Activated CD4-positive, alpha-beta T cell treated with anti-CD3 and anti-CD28 coated beads for 36 hours (primary cell): ENCODE measurements at regions not wholly inside any gene's neighbourhood (a gene's known extent, or its start where the extent isn't known, plus 50 kb on each side); places are given as distances from the start of the nearest gene placed in this dataset.

Experiments used
- ATAC-seq: fragments of 200-7000 bp; cut with Tn5 transposase; one replicate; pipeline ENCODE4 v1.10.0; 2021; ENCODE audit warnings: mild to moderate bottlenecking, moderate library complexity
- CTCF ChIA-PET: fragments of 350-600 bp; sonication (Branson Sonifier 250); formaldehyde crosslinking; loops from one replicate; lab custom pipeline; 2021; ENCODE audit warnings: antibody characterized with exemption; lab: Charles Lee
- POLR2A ChIA-PET: fragments of 350-600 bp; sonication (Branson Sonifier 250); formaldehyde crosslinking; loops from one replicate; lab custom pipeline; 2021; ENCODE audit warnings: antibody characterized with exemption, inconsistent platforms; lab: Charles Lee
- DNase-seq: peaks from one replicate; pipeline ENCODE4 v3.0.0-alpha.2; 2020
- H3K27ac Mint-ChIP-seq: one replicate; pipeline ENCODE4 v1.8.0; 2021; ENCODE audit warnings: mixed read lengths
- H3K27me3 Mint-ChIP-seq: one replicate; pipeline ENCODE4 v1.8.0; 2021; ENCODE audit warnings: mixed read lengths
- H3K36me3 Mint-ChIP-seq: one replicate; pipeline ENCODE4 v1.8.0; 2021; ENCODE audit warnings: low read depth, mixed read lengths
- H3K4me1 Mint-ChIP-seq: one replicate; pipeline ENCODE4 v1.8.0; 2021; ENCODE audit warnings: mixed read lengths
- H3K4me3 Mint-ChIP-seq: one replicate; pipeline ENCODE4 v1.8.0; 2021; ENCODE audit warnings: mild to moderate bottlenecking, moderate library complexity, mixed read lengths
- H3K9me3 Mint-ChIP-seq: one replicate; pipeline ENCODE4 v1.8.0; 2021; ENCODE audit warnings: low read depth, mixed read lengths
- intact Hi-C, 2 experiments: fragments of 100-400 bp; cut with DNase I in 1 of 2; cut with micrococcal nuclease in 1 of 2; formaldehyde crosslinking; loops; one replicate each; pipeline versions ENCODE4 v1.14.2 to v1.15.1; 2022 to 2024; cut with DNase I, micrococcal nuclease

DNA sequence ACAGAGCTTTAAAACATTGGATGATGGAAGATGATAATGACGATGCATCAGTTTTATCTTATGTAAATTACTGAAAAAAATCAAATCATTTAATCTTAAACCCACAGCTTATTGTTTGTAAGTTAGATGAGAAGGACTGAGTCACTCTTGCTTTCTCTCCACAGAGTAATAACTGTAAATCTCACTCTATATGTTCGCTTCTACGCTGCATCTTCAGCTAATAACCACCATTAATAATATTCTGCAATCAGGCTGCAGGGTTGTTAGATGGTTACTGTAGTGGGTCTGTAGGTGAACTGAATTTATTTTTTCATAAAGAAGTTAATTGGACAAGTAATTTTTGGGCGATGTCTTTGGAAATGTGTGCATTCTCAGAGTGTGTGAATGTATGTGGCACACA is 260.0 kb downstream of the FAT3 start:
- Mint-ChIP-seq H3K27ac (no peak overlapping the region), H3K9me3 (no peaks in the 10 kb centered on the region), H3K4me3 (no peak overlapping the region), H3K27me3 (no peaks in the 10 kb centered on the region), H3K4me1 (no peaks in the 10 kb centered on the region), H3K36me3 (no peaks in the 10 kb centered on the region)
- intact Hi-C loops: no loop called here
- DNase-seq (no peak), ATAC-seq (no peak)
- ChIA-PET POLR2A (no interaction called here), CTCF (interaction anchor here (1.0 kb wide), 1 partner anchor 12 kb away, joined by 3 read pairs; no protein-coding TSS in a partner anchor)

DNA sequence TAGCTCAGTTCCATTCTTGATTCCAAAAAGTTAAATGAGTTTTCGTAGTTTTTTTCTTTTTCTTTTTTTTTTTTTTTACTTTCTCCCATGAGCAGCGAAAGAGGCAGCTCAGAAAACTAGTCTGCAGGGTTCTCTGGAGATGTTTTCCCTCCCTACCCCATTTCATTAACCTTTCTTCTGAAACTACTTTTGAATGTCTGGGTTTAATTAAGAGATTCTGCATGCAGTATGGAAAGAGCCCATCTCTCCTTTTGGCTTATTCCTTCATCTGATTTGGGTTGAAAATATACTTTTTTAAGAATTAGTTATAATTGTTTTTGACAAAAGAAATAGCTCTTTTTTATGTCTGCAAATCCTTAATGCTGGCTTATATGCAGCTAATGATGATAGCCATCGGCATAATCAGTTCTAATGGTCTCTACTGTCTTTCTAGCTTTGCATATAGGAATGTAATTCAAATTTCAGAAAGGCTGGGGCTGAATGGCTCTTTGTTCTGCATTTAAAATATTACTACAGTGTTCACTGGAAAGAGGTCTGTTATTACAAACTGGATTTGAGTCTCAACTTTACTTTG is 265.3 kb downstream of the FAT3 start:
- Mint-ChIP-seq H3K4me3 (no peak overlapping the region), H3K4me1 (no peaks in the 10 kb centered on the region), H3K27ac (no peak overlapping the region), H3K9me3 (no peaks in the 10 kb centered on the region), H3K27me3 (no peaks in the 10 kb centered on the region), H3K36me3 (no peaks in the 10 kb centered on the region)
- ChIA-PET POLR2A (no interaction called here), CTCF (no interaction called here)
- ATAC-seq (no peak), DNase-seq (no peak)
- intact Hi-C loops: no loop called here

DNA sequence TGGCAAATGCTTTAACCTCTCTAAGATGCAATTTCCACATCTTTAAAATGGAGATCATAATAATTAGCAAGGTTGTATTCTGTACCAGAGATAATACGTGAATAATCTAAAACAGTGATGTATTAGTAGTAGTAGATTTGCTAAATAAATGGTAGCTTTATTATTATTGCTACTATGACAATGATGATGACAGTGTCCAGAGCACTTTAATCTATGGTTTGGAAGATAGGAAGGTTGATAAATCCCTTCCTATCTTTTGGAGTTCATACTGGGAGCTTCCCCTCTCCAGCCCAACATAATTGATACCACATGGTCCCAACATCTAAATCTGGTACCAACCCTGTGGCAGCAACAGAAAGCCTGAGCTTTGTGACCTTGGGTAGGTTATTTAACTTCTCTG is 267.8 kb downstream of the FAT3 start:
- no peak for ATAC-seq
- CTCF ChIA-PET: interaction anchor here (0.7 kb wide), 1 partner anchor 324 kb away, joined by 3 read pairs; no protein-coding TSS in a partner anchor
- Mint-ChIP-seq H3K4me3 (no peak overlapping the region), H3K27me3 (no peaks in the 10 kb centered on the region), H3K36me3 (no peaks in the 10 kb centered on the region), H3K27ac (no peak overlapping the region), H3K9me3 (no peaks in the 10 kb centered on the region), H3K4me1 (no peaks in the 10 kb centered on the region)
- DNase-seq: no peak
- POLR2A ChIA-PET: no interaction called here
- intact Hi-C loops: no loop called here

DNA sequence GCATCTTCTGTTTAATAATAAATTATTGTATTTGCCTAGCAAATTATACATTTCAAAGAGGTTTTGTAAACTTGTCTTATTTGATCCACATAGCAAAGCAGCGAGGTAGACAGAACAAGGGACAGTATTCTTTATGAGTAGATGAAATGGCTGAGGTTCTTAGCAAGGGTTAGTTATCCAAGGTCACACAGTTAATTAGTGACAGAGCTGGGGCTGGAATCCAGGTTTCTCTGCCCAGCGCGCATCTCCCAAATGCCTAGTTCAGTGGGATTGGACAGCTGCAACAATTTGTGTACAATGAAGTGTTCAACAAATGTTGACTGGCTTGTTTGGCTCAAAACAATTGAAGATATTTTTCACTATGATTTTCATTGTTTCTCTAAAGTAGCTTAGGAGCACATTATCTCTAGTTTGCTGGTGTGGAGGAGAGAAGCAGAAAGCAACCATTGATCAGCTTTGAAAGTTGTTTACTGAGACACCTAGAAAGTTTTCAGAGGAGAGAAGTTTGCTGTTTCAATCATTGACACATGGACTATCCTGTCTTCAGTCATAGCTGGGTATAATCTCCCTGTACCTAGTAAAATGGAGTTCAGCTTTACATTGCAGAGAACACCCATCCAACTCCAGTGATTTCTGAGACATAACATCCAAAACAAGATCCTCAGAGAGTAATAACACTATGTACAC is 270.6 kb downstream of the FAT3 start:
- no peak overlapping the region for H3K27ac Mint-ChIP-seq
- H3K4me1 Mint-ChIP-seq: no peaks in the 10 kb centered on the region
- POLR2A ChIA-PET: interaction anchor here (0.6 kb wide), 1 partner anchor 99 kb away, joined by 3 read pairs; no protein-coding TSS in a partner anchor
- intact Hi-C loops: no loop called here
- no peak for ATAC-seq
- no peak for DNase-seq
- no peaks in the 10 kb centered on the region for H3K27me3 Mint-ChIP-seq
- no peak overlapping the region for H3K4me3 Mint-ChIP-seq
- no peaks in the 10 kb centered on the region for H3K36me3 Mint-ChIP-seq
- CTCF ChIA-PET: no interaction called here
- H3K9me3 Mint-ChIP-seq: no peaks in the 10 kb centered on the region

DNA sequence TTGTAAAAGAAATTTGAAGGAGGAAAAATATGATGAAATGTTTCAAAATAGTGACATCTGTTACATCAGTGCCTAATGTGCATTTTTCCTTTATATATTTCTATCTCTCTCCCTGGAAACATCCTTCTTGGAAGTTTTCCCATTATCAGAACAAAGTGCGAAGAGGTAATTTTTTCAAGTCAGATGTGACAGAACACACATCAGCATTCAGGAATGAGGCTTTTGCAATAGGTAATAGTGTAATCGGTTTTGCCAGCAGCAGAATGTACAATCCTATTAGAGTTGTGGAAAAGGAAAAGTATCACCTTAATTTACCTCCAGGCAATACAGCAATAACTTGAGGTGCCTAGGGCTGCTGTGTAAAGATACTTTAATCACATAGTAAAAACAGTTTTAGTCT is 275.8 kb downstream of the FAT3 start:
- no peak overlapping the region for H3K27ac Mint-ChIP-seq
- H3K4me1 Mint-ChIP-seq: no peaks in the 10 kb centered on the region
- no peak for ATAC-seq
- H3K9me3 Mint-ChIP-seq: no peaks in the 10 kb centered on the region
- H3K4me3 Mint-ChIP-seq: no peak overlapping the region
- no peak for DNase-seq
- intact Hi-C loops: no loop called here
- no peaks in the 10 kb centered on the region for H3K27me3 Mint-ChIP-seq
- CTCF ChIA-PET: no interaction called here
- no peaks in the 10 kb centered on the region for H3K36me3 Mint-ChIP-seq
- POLR2A ChIA-PET: no interaction called here

DNA sequence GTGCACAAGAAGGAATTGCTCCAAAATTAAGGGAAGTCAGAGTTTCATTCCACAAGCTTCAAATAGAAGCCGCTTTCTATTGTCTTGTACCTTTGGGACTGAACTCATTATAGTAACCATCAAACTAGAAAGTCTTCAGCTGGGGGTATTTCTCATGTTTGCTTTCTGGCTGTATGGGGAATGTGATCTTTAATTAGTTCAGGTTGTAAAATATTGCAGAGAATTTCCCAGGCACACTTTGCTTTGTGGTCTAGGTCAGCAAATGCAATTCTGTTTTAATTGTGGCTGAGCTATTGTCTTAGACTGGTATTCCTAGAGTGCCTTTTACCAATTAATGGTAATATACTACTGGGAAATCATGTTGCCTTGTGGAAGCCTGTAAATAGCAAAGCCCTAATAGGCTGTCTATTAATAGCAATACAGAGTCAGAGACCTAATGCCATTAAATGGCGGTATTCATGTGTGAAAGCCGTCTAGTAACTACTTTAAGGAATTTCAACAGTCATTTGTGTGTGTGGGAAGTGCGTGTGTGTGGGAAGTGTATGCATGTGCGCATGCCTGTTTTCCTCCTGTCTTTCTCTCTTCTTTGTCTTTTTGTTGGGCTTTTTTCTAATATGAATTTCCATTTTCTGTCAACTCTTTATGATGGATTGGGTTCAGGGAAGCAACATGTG is 276.6 kb downstream of the FAT3 start:
- ChIA-PET POLR2A (no interaction called here), CTCF (interaction anchor here (0.6 kb wide), 1 partner anchor 262 kb away, joined by 3 read pairs; no protein-coding TSS in a partner anchor)
- Mint-ChIP-seq H3K36me3 (no peaks in the 10 kb centered on the region), H3K9me3 (no peaks in the 10 kb centered on the region), H3K4me1 (no peaks in the 10 kb centered on the region), H3K27me3 (no peaks in the 10 kb centered on the region), H3K4me3 (no peak overlapping the region), H3K27ac (no peak overlapping the region)
- DNase-seq: no peak
- ATAC-seq: no peak
- intact Hi-C loops: no loop called here

DNA sequence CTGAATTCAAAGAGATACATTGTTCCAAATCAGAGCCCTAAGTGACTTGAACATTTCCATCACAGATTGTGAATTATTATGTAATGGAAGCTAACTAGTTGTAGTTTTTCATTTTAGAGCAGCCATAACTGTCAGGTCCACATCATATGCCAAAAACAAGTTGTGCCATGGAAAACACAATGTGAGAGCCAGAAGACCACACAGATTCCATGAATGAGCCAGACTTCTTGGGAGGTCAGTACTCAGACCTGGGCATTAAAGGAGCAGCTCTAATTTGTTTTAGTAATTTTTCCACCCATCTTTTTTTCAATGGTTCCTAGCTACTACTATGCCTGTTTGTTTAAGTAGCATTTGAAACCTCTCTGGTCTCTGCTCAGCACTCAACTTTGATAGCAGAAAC is 279.4 kb downstream of the FAT3 start:
- POLR2A ChIA-PET: no interaction called here
- intact Hi-C loops: no loop called here
- DNase-seq: no peak
- H3K36me3 Mint-ChIP-seq: no peaks in the 10 kb centered on the region
- CTCF ChIA-PET: no interaction called here
- no peak overlapping the region for H3K27ac Mint-ChIP-seq
- no peak overlapping the region for H3K4me3 Mint-ChIP-seq
- H3K9me3 Mint-ChIP-seq: no peaks in the 10 kb centered on the region
- H3K27me3 Mint-ChIP-seq: no peaks in the 10 kb centered on the region
- no peak for ATAC-seq
- no peaks in the 10 kb centered on the region for H3K4me1 Mint-ChIP-seq

DNA sequence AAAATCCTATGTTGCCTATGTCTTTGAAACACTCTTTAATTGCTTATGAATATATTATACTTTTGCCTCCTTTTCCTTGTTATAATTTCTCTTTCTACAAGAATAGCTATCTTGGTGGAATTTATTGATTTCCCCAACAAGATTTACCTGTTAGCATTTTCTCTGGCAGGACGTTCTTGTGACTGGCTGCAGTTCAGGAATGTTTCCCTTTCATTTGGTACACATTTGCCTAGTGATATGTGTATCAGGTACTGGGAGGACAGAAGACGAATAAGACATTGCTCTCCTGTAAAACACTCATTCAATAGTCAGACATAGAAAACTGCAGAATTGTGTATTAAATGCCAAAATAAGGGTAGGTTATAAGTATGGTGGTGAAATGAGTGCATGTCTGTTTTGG is 279.9 kb downstream of the FAT3 start:
- Mint-ChIP-seq H3K27ac (no peak overlapping the region), H3K4me1 (no peaks in the 10 kb centered on the region), H3K9me3 (no peaks in the 10 kb centered on the region), H3K4me3 (no peak overlapping the region), H3K27me3 (no peaks in the 10 kb centered on the region), H3K36me3 (no peaks in the 10 kb centered on the region)
- DNase-seq (no peak), ATAC-seq (no peak)
- POLR2A ChIA-PET: no interaction called here
- CTCF ChIA-PET: no interaction called here
- intact Hi-C loops: no loop called here

DNA sequence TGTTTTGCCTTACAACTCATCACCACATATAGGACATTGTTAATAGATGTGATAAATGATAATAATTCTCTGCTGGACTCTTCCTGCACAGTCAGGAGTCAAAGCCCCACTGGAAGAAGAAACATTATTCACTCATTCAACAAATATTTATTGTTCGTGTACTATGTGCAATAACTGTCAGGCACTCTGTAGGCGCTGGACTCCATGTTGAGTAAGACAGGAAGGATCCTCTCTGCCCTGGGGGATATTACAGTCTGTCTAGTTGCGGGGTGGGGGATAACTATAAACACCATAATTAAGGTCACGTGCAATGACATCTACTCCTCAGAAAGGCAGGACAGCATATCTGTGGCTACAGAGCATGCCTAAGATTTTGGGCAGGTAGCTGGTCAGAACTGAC is 281.1 kb downstream of the FAT3 start:
- DNase-seq (no peak), ATAC-seq (no peak)
- intact Hi-C loops: no loop called here
- Mint-ChIP-seq H3K27ac (no peak overlapping the region), H3K4me3 (no peak overlapping the region), H3K36me3 (no peaks in the 10 kb centered on the region), H3K27me3 (no peaks in the 10 kb centered on the region), H3K4me1 (no peaks in the 10 kb centered on the region), H3K9me3 (no peaks in the 10 kb centered on the region)
- ChIA-PET CTCF (no interaction called here), POLR2A (no interaction called here)

DNA sequence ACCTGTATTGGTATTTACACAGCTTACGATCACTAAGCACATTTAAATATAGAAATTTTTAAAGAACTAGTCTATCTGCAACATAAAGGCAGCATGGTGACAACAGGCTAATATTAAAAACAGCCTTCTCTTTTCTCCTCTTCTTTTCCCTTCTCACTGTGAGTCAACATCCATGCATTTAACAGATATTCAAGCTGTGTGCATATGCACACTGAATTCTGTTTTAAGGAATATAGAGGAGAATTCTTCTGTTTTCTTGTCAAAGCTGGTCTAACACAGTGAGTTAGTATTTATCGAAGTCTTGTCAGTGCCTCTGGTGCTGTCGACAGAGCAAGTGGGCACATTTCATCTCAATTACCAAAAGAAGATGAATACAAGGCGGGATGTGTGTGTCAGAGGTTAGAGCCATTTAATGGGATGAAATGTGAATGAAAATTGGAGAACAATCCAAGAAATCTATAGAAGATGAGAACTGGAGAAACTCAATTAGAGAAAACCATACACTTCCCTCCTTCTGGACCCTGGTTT is 282.3 kb downstream of the FAT3 start:
- DNase-seq (no peak), ATAC-seq (no peak)
- no peaks in the 10 kb centered on the region for H3K4me1 Mint-ChIP-seq
- intact Hi-C loops: no loop called here
- H3K27me3 Mint-ChIP-seq: no peaks in the 10 kb centered on the region
- no peak overlapping the region for H3K4me3 Mint-ChIP-seq
- ChIA-PET CTCF (no interaction called here), POLR2A (no interaction called here)
- no peaks in the 10 kb centered on the region for H3K9me3 Mint-ChIP-seq
- no peak overlapping the region for H3K27ac Mint-ChIP-seq
- H3K36me3 Mint-ChIP-seq: no peaks in the 10 kb centered on the region

DNA sequence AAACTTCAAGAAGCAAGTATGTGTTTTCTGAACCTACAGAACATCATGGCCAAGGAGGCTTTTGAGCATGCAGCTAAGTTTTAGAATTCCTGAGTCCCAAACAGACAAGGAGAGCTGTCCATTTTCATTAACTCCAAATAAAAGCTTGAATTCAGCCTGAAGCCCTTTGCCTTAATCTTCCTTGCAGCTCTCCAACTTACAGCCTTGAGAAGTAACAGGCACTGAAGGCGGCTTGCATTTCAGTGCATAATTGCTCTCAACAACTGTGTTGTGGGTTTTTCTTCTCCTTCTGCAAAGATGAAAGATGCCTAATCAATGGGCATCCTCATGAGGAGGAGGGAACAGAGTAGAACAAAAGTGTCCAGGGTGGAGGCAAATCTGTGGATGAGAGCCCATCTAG is 286.0 kb downstream of the FAT3 start:
- ATAC-seq (no peak), DNase-seq (no peak)
- no peak overlapping the region for H3K27ac Mint-ChIP-seq
- ChIA-PET POLR2A (no interaction called here), CTCF (no interaction called here)
- intact Hi-C loops: no loop called here
- no peaks in the 10 kb centered on the region for H3K27me3 Mint-ChIP-seq
- H3K36me3 Mint-ChIP-seq: no peaks in the 10 kb centered on the region
- no peaks in the 10 kb centered on the region for H3K4me1 Mint-ChIP-seq
- H3K9me3 Mint-ChIP-seq: no peaks in the 10 kb centered on the region
- no peak overlapping the region for H3K4me3 Mint-ChIP-seq
